ENCODE measurements at regions not wholly inside any gene's neighbourhood (a gene's known extent, or its start where the extent isn't known, plus 50 kb on each side); places are given as distances from the start of the nearest gene placed in this dataset.

- H3K27ac Mint-ChIP-seq, result no peak overlapping the region
- TF ChIP-seq ZNF114 (CRISPR knock-in tag; IDR thresholded peaks at IDR 0.05), result no peak
- TF ChIP-seq STAT1 (IDR thresholded peaks at IDR 0.05; ENCODE audit: unreplicated experiment), result no peak
- TF ChIP-seq NANOG (IDR thresholded peaks at IDR 0.05; ENCODE audit: borderline replicate concordance), result no peak
- Histone ChIP-seq H3K4me1 (ENCODE audit: insufficient read depth) (no peaks in the 10 kb centered on the region), H4K20me1 (replicated peaks; ENCODE audit: insufficient read depth) (no peaks in the 10 kb centered on the region), H3K9me2 (ENCODE audit: insufficient read depth) (peaks cover 14% of the 10 kb centered on the region; the same call in 1 of the 2 replicates), H3K27me3 (ENCODE audit: insufficient read depth) (no peaks in the 10 kb centered on the region), H2AFZ (no peak overlapping the region), H3K4me3 (no peak overlapping the region), H3K79me2 (replicated peaks; ENCODE audit: insufficient read depth) (no peaks in the 10 kb centered on the region), H3K4me2 (no peak overlapping the region), H3F3A (replicated peaks; ENCODE audit: low read depth) (no peaks in the 10 kb centered on the region), H3K27ac (ENCODE audit: low read depth) (no peak overlapping the region), H3K36me3 (ENCODE audit: insufficient read depth) (no peaks in the 10 kb centered on the region)
- ATAC-seq (no peak), DNase-seq (ENCODE audit: low spot score) (no peak)
- no peaks in the 10 kb centered on the region for H3K36me3 Mint-ChIP-seq (ENCODE audit: low read depth)
- peaks cover 2% of the 10 kb centered on the region for H3K27me3 Mint-ChIP-seq (ENCODE audit: insufficient read depth, low read depth, poor library complexity)
- no peaks in the 10 kb centered on the region for H3K4me1 Mint-ChIP-seq
- H3K4me3 Mint-ChIP-seq, result no peak overlapping the region
- peaks cover 2% of the 10 kb centered on the region; the same call in 2 of the 3 replicates for H3K9me3 Mint-ChIP-seq
Observed at GRCh38 chr6:149149653-149150052, 167.9 kb upstream of the TAB2 start.

GRCh38 chr6:149150301-149150700 is 167.2 kb upstream of the TAB2 start:
- peaks cover 2% of the 10 kb centered on the region for H3K27me3 Mint-ChIP-seq (ENCODE audit: insufficient read depth, low read depth, poor library complexity)
- H3K9me3 Mint-ChIP-seq, result peaks cover 2% of the 10 kb centered on the region; the same call in 2 of the 3 replicates
- Histone ChIP-seq H3K4me1 (ENCODE audit: insufficient read depth) (no peaks in the 10 kb centered on the region), H4K20me1 (replicated peaks; ENCODE audit: insufficient read depth) (no peaks in the 10 kb centered on the region), H3F3A (replicated peaks; ENCODE audit: low read depth) (no peaks in the 10 kb centered on the region), H2AFZ (no peak overlapping the region), H3K27me3 (ENCODE audit: insufficient read depth) (no peaks in the 10 kb centered on the region), H3K27ac (ENCODE audit: low read depth) (no peak overlapping the region), H3K79me2 (replicated peaks; ENCODE audit: insufficient read depth) (no peaks in the 10 kb centered on the region), H3K4me3 (no peak overlapping the region), H3K4me2 (no peak overlapping the region), H3K9me2 (ENCODE audit: insufficient read depth) (peaks cover 14% of the 10 kb centered on the region; the same call in 1 of the 2 replicates), H3K36me3 (ENCODE audit: insufficient read depth) (no peaks in the 10 kb centered on the region)
- no peak overlapping the region for H3K27ac Mint-ChIP-seq
- ATAC-seq, result no peak
- no peaks in the 10 kb centered on the region for H3K4me1 Mint-ChIP-seq
- no peaks in the 10 kb centered on the region for H3K36me3 Mint-ChIP-seq (ENCODE audit: low read depth)
- no peak overlapping the region for H3K4me3 Mint-ChIP-seq
- DNase-seq (ENCODE audit: low spot score), result no peak
- TF ChIP-seq ZNF114 (CRISPR knock-in tag; IDR thresholded peaks at IDR 0.05), result no peak
- TF ChIP-seq ZNF331 (CRISPR knock-in tag; IDR thresholded peaks at IDR 0.05; ENCODE audit: low read depth), result no peak
- no peak for TF ChIP-seq CTCF (conservative IDR thresholded peaks at IDR 0.05; ENCODE audit: low read depth in 2 of 2)
- TF ChIP-seq ETS1 (IDR thresholded peaks at IDR 0.05), result no peak
- TF ChIP-seq REST (IDR thresholded peaks at IDR 0.05; ENCODE audit: unreplicated experiment), result no peak
- no peak for TF ChIP-seq JUNB (IDR thresholded peaks at IDR 0.05; ENCODE audit: unreplicated experiment)
- no peak for TF ChIP-seq POLR2AphosphoS5 (IDR thresholded peaks at IDR 0.05; ENCODE audit: low read depth)
- TF ChIP-seq ZNF462 (CRISPR knock-in tag; IDR thresholded peaks at IDR 0.05), result no peak
- no peak for TF ChIP-seq NANOG (IDR thresholded peaks at IDR 0.05; ENCODE audit: borderline replicate concordance)
